ENCODE measurements at regions not wholly inside any gene's neighbourhood (a gene's known extent, or its start where the extent isn't known, plus 50 kb on each side); places are given as distances from the start of the nearest gene placed in this dataset.

DNA sequence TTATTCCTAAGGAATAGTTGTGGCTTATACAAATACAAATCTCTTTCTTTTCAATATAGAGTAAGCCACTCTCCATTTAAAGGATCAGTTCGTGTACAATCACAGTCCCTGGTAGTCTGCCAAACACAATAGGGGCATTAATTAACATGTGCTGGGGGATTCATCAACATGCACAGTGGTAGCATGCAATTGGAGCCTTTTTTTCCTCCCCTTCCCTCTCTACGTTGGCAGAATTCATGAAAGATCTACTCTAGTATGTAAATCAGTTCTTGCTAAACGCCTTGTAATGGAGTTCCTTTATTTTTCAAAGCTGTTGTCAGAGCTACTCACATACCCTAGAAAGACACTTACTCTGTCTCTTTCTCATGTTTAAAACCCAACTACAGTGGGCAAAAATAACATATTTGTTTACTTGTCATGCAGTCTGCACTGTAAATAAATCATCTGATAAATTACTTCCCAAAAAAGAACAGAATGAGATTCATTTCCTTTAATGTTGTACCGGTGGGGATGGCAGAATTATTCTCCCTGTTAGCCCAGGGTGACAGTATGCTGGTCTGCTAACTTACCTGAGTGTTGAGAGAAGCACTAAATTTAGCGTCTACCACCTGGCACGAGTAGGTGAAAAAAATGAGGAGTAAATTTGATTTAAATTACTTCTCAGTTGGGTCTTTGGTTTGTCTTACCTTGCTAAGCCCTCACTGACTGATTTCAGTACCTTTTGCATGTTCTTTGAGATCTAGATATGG is 341.5 kb upstream of the CCNH start:
- H3K36me3 ChIP-seq (ENCODE audit: low read depth): no peaks in the 10 kb centered on the region
- no peak overlapping the region for H3K27ac ChIP-seq
- H3K4me2 ChIP-seq (ENCODE audit: unreplicated experiment): no peak overlapping the region
- H3F3A ChIP-seq (ENCODE audit: insufficient read depth): no peaks in the 10 kb centered on the region
- no peak overlapping the region for H3K9ac ChIP-seq
- no peaks in the 10 kb centered on the region for H4K20me1 ChIP-seq (ENCODE audit: insufficient read depth)
- WGBS, 2 experiments (ENCODE audit: low coverage in 1 of 2, low lambda C conversion rate in 2 of 2, missing lambda C conversion rate in 2 of 2): 14 to 17% methylated on average over 6 of the region's 6 CpGs
- TF ChIP-seq EZH2 (IDR thresholded peaks at IDR 0.05; ENCODE audit: insufficient read depth, poor library complexity, severe bottlenecking) (no peak), EZH2phosphoT487 (IDR thresholded peaks at IDR 0.05; ENCODE audit: insufficient read depth, low read depth) (no peak)
- H3K4me3 ChIP-seq: no peak overlapping the region
- H2AFZ ChIP-seq: no peak overlapping the region
- no peaks in the 10 kb centered on the region for H3K79me2 ChIP-seq (ENCODE audit: insufficient read depth)
- no peaks in the 10 kb centered on the region for H3K9me2 ChIP-seq (ENCODE audit: insufficient read depth)
- no peak for DNase-seq
- no peaks in the 10 kb centered on the region for H3K9me3 ChIP-seq (ENCODE audit: low read depth)
- peaks cover 6% of the 10 kb centered on the region for H3K4me1 ChIP-seq (ENCODE audit: insufficient read depth)
- no peaks in the 10 kb centered on the region for H3K27me3 ChIP-seq (replicated peaks; ENCODE audit: insufficient read depth)
- in situ Hi-C loops (cut with MboI): no loop called here

GRCh38 chr5:87752362-87752761 is 339.6 kb upstream of the CCNH start:
- no peaks in the 10 kb centered on the region for H3K9me3 ChIP-seq (ENCODE audit: low read depth)
- DNase-seq: peak; percentile 44
- no peaks in the 10 kb centered on the region for H3F3A ChIP-seq (ENCODE audit: insufficient read depth)
- peaks cover 6% of the 10 kb centered on the region for H3K4me1 ChIP-seq (ENCODE audit: insufficient read depth)
- no peak overlapping the region for H3K9ac ChIP-seq
- no peak for TF ChIP-seq EZH2 (IDR thresholded peaks at IDR 0.05; ENCODE audit: insufficient read depth, poor library complexity, severe bottlenecking)
- TF ChIP-seq EZH2phosphoT487 (IDR thresholded peaks at IDR 0.05; ENCODE audit: insufficient read depth, low read depth): no peak
- no peaks in the 10 kb centered on the region for H3K36me3 ChIP-seq (ENCODE audit: low read depth)
- H3K4me3 ChIP-seq: no peak overlapping the region
- H3K4me2 ChIP-seq (ENCODE audit: unreplicated experiment): peak overlapping the region; percentile 27
- H3K27ac ChIP-seq: peak overlapping the region; percentile 33; the same call in 1 of the 2 replicates
- no peaks in the 10 kb centered on the region for H3K27me3 ChIP-seq (replicated peaks; ENCODE audit: insufficient read depth)
- no peaks in the 10 kb centered on the region for H3K9me2 ChIP-seq (ENCODE audit: insufficient read depth)
- in situ Hi-C loops (cut with MboI): no loop called here
- H2AFZ ChIP-seq: 0 out of 2 replicates have a peak overlapping the region, but pooled peaks have one; percentile 33
- no peaks in the 10 kb centered on the region for H3K79me2 ChIP-seq (ENCODE audit: insufficient read depth)
- H4K20me1 ChIP-seq (ENCODE audit: insufficient read depth): no peaks in the 10 kb centered on the region
- WGBS, 2 experiments (ENCODE audit: low coverage in 1 of 2, low lambda C conversion rate in 2 of 2, missing lambda C conversion rate in 2 of 2): 20 to 22% methylated on average over 4 of the region's 4 CpGs

DNA sequence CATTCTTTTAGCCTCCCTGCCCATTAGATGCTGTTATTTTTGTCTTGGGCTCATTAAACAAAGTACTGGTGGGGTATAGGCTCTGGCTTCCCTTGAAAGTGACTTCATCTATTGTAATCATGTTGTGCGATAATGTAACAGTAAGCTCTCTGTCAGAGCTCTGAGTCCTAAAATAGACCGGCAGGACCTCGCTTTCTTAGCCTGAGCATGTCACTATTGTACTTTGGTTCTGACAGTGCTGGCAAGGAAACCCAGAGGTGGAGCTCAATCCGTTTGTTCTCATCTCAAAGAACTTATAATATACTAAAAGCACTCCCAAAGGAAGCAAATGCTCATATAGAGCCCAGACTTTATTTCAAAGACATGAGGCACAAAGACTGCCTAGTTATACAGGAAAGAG is 339.1 kb upstream of the CCNH start:
- H2AFZ ChIP-seq: no peak overlapping the region

DNA sequence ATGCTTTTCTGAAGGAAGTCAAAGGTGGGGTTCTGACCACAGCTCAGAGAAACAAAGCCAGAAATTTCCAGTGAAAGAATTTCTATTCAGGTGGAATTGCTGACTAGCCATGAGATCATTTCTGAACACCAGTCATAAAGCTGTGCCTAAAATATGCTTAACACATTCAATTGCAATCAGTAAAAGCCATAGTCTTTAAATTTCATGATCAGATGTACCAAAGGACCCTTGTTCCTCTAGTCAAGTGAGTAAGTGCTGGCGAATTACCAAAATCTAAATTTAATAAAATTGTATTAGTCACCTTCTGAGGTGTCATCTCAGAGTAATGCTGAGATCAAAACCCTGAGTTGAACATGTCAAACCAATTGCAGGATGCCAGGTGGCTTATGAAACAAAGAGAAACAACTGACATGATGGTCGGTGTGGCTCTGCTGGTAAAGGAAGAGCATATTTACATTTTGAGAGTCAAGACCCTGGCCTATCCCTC is 334.2 kb upstream of the CCNH start:
- in situ Hi-C loops (cut with MboI): no loop called here
- no peaks in the 10 kb centered on the region for H3K9me3 ChIP-seq (ENCODE audit: low read depth)
- H2AFZ ChIP-seq: no peak overlapping the region
- H3F3A ChIP-seq (ENCODE audit: insufficient read depth): no peaks in the 10 kb centered on the region
- H3K4me1 ChIP-seq (ENCODE audit: insufficient read depth): no peaks in the 10 kb centered on the region; the same call in 1 of the 2 replicates
- no peaks in the 10 kb centered on the region for H3K79me2 ChIP-seq (ENCODE audit: insufficient read depth)
- H3K27ac ChIP-seq: no peak overlapping the region
- H3K4me3 ChIP-seq: no peak overlapping the region
- no peaks in the 10 kb centered on the region for H3K27me3 ChIP-seq (replicated peaks; ENCODE audit: insufficient read depth)
- no peaks in the 10 kb centered on the region for H4K20me1 ChIP-seq (ENCODE audit: insufficient read depth)
- TF ChIP-seq EZH2 (IDR thresholded peaks at IDR 0.05; ENCODE audit: insufficient read depth, poor library complexity, severe bottlenecking): no peak
- TF ChIP-seq EZH2phosphoT487 (IDR thresholded peaks at IDR 0.05; ENCODE audit: insufficient read depth, low read depth): no peak
- no peak overlapping the region for H3K4me2 ChIP-seq (ENCODE audit: unreplicated experiment)
- 19 to 28% methylated on average over 2 of the region's 2 CpGs for WGBS, 2 experiments (ENCODE audit: low coverage in 1 of 2, low lambda C conversion rate in 2 of 2, missing lambda C conversion rate in 2 of 2)
- peak; percentile 24 for DNase-seq
- H3K36me3 ChIP-seq (ENCODE audit: low read depth): no peaks in the 10 kb centered on the region
- no peak overlapping the region for H3K9ac ChIP-seq
- no peaks in the 10 kb centered on the region for H3K9me2 ChIP-seq (ENCODE audit: insufficient read depth)

More for the DNA sequence above, 339.1 kb upstream of the CCNH start:
- Histone ChIP-seq H3K4me1 (ENCODE audit: insufficient read depth) (peaks cover 6% of the 10 kb centered on the region), H3K36me3 (ENCODE audit: low read depth) (no peaks in the 10 kb centered on the region), H3K27me3 (replicated peaks; ENCODE audit: insufficient read depth) (no peaks in the 10 kb centered on the region), H3K9me2 (ENCODE audit: insufficient read depth) (no peaks in the 10 kb centered on the region), H3K4me3 (no peak overlapping the region), H3K4me2 (ENCODE audit: unreplicated experiment) (peak overlapping the region; percentile 27), H3K27ac (no peak overlapping the region), H3F3A (ENCODE audit: insufficient read depth) (no peaks in the 10 kb centered on the region), H3K9ac (no peak overlapping the region), H3K79me2 (ENCODE audit: insufficient read depth) (no peaks in the 10 kb centered on the region), H4K20me1 (ENCODE audit: insufficient read depth) (no peaks in the 10 kb centered on the region), H3K9me3 (ENCODE audit: low read depth) (no peaks in the 10 kb centered on the region)
- TF ChIP-seq EZH2phosphoT487 (IDR thresholded peaks at IDR 0.05; ENCODE audit: insufficient read depth, low read depth) (no peak), EZH2 (IDR thresholded peaks at IDR 0.05; ENCODE audit: insufficient read depth, poor library complexity, severe bottlenecking) (no peak)
- in situ Hi-C loops (cut with MboI): no loop called here
- DNase-seq: peak; percentile 12
- 33 to 46% methylated on average over 4 of the region's 4 CpGs for whole genome bisulfite sequencing, 2 experiments (ENCODE audit: low coverage in 1 of 2, low lambda C conversion rate in 2 of 2, missing lambda C conversion rate in 2 of 2)

Data from GM23248 (cell line).